Mesenteric fat pad (tissue), 1 donor: ENCODE measurements at regions not wholly inside any gene's neighbourhood (a gene's known extent, or its start where the extent isn't known, plus 50 kb on each side); places are given as distances from the start of the nearest gene placed in this dataset.
"Not testable (repeated sequence)": the region's sequence is repeated elsewhere in the genome, so short reads cannot be mapped to it uniquely, and the experiment has no call there.

Experiments
- DNase-seq: peaks from one replicate; pipeline ENCODE4 v3.0.0-alpha.2; 2020; ENCODE audit warnings: low spot score
- donor health status: DM: yes; HTN: yes; CAD: no.

DNA sequence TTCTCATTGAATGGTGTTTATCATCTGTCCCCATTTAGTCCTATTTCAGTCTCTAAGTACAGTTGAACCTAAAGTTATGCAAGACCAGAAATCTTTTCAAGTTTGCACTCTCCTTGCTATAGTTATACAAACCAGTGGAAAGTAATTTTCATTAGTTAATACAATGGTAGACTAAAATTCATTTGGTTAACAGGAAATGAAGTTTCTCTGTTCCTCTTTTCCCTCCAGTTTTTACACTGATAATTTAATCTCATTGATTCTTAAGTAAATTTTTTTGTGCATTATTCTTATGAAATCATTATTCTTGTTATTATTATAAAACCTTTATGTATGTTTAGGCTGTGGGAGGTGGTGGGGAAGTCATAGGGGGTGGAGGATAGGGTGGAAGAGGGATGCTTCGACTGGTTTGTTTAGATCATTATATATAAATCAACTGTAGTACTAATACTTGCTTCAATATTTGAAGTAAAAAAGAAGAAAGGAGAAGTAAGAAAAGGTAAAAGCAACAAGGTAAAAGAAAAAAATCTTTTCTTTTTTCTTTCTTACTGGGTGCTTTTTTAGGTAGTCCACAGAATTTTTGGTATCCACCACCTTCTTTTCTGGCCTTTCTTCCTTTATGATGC lies 104.1 kb downstream of the GPR85 start:
- no peak for DNase-seq

DNA sequence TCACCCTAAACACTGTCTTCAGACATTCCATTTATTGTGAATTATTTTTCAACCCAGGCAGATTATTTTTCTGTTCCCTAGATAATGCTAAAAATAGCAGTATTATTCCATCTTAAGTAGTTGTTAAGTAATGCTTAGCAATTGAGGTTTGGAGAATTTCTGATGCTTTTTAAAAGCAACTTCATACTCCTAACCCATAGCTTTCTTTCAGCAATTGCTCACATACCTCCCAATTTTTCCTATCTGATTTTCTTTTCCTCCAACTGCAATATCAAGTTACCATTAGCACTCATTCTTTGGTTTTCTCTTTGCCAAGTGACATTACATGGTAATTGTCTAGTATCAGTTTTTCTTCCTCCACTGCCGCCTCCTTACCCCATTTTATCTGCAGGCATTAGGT lies 104.7 kb downstream of the GPR85 start:
- DNase-seq: no peak

DNA sequence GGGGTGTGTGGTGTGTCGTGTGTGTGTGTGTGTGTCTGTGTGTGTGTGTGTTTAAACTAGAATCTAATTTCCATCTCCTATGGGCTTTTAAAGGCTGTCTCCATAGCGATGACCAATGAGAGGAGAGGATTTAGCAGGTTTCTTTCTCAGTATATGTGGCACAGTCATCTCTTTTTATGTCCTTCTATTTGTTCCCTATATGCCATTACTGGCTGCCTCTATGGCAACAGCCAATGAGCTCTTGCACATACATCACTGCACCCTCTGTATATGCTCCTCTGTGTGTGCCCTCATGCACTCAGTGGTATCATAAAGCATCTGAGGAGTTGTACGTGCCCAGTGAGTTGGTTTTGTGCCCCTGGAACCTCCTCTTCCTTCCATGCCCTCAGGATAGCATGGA lies 107.6 kb downstream of the GPR85 start:
- not testable (repeated sequence) for DNase-seq

DNA sequence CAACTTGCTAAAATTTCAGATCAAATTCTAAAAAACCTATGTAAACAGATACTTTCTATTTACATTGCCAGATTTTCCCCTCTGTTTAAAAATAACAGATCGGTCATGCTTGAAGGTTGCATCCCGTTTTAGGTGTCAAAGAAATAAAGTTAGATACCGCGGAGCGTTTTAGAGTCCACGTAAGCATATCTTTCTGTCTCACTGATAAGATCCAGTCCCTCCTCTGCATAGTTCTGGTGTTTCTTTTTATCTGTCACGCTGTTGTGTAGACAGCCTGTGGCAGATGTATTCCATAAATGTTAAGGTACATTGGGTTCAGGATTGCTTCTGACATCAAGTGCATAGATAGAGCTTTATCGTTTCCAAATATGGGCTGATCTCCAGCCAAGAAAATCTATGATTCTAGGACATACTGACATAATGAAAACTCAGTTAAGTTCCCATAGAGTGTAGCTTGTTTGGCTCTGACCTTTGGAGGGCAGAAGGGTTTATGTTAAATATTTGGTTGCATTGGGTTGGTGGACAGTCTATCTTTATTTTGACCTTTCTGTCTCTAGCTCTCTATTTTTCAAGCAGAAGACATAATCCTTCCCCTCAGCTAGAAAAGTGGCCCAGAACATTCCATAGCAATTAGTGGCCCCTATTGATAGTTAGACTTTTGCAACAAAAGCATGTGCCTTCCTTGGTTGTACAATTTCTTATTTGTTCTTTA lies 109.2 kb downstream of the GPR85 start:
- DNase-seq: not testable (repeated sequence)

DNA sequence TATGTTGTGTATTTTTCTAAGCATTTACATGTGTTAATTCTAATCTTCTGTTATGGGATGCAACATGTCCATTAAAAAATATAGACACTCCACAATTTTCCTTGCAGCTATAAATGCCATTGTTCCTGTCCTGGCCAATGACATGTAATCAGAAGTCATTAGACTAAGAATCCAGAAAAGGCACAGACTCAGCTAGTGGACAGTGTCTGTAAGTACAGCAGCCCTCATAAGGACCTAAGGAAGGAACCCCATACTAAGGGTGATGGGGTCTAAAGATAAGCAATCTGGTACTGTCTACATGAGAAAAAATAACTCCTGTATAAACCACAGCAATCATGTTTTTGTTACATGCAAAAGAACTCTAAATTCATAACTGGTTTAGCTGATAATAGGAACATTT lies 115.9 kb downstream of the GPR85 start:
- DNase-seq: no peak

DNA sequence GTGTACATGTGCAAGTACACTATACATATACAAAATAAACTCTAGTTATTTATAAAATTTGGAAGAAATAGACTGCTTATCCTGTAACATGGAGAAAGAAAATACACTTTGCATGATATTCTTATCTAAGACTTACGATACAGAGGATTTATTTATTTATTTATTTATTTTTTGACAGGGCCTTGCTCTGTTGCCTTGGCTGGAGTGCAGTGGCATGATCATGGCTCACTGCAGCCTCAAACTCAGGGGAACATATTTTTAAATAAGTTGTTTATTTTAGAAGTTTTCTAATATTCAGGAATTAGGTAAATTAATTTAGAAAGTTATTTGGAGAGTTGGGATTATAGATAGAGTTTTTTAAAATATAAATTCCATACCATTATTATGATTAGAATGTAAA lies 116.7 kb downstream of the GPR85 start:
- no peak for DNase-seq

DNA sequence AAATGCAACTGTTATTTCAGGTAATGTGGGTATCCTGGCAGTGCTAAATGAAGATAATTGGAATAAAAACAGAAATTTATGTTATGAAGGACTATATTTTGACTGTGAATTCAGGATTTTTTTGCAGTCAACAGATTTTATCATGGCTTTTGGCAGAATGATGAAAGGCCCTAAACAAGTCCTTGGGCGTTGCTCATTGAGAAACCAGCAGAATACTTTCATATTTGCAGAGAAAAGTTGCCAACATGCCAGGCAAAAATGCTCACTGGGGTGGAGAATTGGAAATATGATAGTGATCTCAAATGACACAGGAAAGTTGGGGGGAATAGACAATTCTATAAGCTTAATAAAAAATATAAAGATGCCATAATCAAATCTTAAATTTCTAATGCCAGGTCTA lies 121.1 kb downstream of the GPR85 start:
- no peak for DNase-seq

DNA sequence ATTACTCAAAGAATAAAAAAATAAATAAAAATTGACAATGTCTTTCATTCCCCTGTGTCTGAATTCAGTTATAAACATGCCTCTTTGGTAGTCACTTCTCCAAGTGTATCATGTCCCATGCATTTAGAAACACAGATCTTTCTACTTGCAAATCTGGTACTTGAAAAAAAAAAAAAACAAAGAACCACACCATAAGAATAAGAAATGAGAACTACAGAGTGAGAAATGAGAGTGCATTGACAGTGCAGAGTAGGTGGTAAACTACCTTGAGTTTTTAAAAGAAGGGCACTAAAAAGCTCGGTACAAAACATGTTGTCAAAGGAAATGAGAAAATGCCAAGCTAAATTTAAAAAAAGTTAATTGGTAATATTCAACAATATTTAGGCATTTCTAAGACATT lies 123.0 kb downstream of the GPR85 start:
- no peak for DNase-seq

DNA sequence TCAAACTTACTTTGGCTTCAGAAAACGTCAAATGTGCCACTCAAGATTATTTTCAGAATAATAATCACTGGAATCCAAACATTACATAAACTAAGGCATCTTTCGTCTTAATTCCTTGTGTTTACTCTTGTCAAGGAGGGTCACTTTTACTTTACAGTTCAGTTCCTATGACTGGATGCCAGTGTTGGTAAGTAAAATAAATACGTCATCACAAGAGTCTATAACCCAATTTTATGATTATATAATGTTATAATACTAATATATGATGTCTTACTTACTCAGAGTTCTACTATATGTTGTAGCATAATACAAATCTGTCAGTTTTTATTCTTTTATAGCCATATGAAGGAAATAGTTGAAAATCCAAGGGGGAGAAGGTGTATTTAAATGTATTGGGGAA lies 123.8 kb downstream of the GPR85 start:
- DNase-seq: no peak

DNA sequence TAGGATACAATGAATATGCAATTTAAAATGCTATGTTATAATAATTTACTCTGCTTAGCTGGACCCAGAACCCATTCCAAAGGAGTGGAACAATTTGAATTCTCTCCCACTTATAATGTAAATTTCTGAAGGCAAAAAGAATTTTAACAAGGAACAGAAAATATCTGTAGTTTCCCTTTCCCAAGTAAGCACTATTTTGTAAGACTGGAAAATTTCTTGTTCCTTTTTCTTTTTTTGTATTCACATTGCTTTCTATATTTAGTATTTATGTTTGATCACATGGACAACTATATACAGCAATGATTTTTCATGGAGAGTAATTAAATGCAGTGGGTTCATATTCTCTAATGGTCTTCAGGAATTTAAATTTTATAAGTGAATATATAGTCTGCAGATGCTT lies 127.4 kb downstream of the GPR85 start:
- no peak for DNase-seq

DNA sequence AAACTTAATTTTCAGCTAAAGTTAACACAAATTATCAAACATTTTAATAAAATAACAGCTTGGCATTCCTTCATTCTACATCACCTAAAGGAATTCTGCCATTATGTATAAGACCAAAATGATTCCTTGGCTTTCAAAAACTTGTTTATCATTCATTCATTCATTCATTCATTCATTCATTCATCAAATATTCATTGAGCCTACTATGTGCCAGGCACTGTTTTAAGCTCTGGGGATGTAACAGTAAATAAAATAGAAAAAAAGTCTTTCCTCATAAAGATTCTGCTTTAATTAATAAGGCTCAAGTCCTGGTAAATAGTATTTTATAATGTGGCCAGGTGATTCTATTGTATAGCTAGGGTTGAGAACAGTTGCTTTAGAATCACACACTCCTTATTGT lies 127.9 kb downstream of the GPR85 start:
- no peak for DNase-seq

DNA sequence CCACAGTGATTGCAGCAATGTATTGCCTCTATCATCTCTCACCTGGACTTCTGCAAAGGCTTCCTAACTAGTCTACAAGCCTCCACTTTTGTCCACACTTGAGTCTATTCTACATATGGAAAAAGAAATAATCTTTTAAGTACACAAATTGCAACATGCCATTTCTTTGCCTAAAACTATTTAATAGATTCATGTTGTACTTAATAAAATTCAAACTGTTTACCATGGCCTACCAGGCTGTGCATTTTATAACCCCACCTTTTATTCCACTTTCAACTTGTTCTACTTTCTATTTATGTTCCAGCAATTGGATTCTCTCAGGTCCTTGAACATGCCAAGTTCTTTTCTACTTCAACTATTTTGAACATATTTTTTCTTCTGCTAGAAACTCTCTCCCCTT lies 128.7 kb downstream of the GPR85 start:
- no peak for DNase-seq

DNA sequence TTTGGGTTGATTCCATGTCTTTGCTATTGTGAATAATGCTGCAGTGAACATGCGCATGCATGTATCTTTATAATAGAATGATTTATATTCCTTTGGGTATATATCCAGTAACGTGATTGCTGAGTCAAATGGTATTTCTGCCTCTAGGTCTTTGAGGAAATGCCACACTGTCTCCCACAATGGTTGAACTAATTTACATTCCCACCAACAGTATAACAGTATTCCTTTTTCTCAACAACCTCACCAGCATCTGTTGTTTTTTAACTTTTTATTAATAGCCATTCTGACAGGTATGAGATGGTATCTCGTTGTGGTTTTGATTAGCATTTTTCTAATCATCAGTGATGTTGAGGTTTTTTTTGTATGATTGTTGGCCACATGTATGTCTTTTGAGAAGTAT lies 133.6 kb downstream of the GPR85 start:
- DNase-seq: not testable (repeated sequence)

DNA sequence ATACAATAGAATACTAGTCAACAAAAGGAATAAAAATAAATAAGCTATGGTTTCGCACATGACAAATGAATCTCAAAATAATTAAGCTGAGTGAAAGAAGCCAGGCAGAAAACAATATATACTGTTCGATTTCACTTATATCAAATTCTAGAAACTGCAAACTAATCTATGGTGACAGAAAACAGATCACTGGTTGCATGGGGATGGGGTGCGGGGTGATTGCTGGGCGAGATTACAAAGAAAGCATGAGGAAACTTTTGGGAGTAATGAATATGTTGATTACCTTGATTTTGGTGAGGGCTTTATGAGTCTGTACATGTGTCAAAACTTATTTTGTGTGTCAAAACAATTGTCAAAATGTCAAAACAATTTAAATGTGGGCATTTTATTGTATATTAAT lies 135.6 kb downstream of the GPR85 start:
- DNase-seq: no peak

DNA sequence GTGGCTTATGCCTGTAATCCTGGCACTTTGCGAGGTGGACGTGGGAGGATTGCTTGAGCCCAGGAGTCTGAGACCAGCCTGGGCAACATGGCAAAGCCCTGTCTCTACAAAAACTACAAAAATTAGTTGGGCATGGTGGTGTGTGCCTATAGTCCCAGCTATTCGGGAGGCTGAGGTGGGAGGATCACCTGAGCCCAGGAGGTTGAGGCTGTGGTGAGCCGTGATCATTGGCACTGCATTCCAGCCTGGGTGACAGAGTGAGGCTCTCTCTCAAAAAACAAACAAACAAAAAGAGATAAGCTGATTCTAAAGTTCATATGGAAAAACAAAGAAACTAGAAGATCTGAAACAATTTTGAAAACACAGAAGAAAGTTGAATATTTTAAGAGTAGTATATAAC lies 136.9 kb downstream of the GPR85 start:
- not testable (repeated sequence) for DNase-seq

DNA sequence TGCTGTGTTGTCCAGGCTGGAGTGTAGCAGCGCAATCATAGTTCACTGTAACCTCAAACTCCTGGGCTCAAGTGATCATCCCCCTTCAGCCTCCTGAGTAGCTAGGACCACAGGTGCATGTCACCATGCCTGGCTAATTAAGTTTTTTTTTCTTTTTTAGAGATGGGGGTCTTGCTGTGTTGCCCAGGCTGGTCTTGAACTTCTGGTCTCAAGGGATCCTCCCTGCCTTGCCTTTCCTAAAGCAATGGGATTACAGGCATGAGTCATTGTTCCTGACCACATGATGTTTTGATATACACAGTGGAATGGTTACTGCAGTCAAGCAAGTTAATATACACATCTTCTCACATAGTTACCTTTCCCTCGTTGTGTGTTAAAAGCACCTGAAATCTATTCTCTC lies 140.3 kb downstream of the GPR85 start:
- no peak for DNase-seq

DNA sequence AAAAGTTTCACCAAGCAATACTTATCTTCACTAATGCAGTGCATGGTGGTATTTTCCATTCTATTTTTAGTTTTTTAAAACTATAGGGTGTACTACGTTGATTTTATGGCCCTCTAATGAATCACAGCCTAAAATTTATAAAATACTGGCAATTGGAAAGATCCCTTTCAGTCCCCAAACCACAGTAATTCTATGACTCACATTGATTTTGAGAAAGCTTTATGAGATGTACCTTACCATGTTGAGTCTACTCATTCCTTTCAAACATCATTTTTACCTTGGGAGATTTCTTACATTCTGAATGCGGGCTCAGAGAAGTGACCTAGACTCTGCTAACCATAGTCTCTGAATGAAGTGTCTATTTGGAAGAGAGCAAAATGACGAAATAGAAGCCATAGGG lies 141.6 kb downstream of the GPR85 start:
- DNase-seq: no peak

DNA sequence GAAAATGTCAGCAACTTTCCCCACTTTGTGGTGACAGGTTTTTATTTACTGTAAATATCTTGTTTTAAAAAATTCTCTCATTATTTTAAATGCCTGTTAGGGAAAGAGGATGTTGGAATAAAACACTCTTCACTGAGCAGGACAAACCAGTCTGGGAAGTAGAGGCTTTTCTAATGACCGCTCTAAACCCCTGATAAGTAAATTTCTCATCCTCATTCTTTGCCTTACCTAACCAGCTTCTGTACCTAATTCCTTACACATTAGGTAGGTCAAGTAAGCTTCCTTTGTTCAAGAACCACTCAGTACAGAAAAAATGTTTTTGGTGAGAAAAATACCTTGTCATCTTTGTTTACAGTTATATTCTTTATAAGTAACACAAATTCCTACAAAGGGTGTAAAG lies 143.6 kb downstream of the GPR85 start:
- DNase-seq: no peak

DNA sequence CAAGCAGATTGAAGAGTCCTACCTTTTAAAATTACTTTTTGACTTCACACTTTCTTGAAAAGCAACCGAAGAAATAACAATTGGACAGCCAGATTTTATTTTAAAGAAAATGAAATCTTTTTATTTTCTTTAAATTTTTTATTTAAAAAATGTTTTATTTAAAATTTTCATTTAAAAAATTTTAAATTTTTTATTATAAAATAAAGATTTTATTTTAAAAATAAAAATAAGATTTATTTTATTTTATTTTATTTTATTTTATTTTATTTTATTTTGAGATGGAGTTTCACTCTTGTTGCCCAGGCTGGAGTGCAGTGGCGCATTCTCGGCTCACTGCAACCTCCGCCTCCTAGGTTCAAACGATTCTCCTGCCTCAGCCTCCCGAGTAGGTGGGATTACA lies 144.5 kb downstream of the GPR85 start:
- not testable (repeated sequence) for DNase-seq

DNA sequence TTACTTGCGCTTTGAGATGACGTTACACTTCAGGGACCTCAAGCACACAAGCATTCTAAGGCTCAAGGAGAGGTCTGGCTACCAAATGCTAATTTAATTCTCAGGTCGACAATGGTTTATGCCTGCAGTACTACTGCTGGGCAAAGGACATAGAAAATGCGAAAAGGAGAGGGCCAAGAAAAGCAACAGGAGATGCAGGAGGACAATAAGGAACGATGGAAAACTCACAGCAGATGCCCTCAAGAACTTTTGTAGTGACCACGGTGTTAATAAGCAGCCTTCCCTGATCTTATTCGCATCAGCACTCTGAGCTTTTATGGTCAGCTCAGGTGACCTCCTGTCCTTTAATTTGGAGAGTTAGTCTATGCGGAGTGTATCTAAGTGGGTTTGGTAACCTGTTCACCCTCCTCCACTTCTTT lies 146.3 kb downstream of the GPR85 start:
- DNase-seq: no peak

DNA sequence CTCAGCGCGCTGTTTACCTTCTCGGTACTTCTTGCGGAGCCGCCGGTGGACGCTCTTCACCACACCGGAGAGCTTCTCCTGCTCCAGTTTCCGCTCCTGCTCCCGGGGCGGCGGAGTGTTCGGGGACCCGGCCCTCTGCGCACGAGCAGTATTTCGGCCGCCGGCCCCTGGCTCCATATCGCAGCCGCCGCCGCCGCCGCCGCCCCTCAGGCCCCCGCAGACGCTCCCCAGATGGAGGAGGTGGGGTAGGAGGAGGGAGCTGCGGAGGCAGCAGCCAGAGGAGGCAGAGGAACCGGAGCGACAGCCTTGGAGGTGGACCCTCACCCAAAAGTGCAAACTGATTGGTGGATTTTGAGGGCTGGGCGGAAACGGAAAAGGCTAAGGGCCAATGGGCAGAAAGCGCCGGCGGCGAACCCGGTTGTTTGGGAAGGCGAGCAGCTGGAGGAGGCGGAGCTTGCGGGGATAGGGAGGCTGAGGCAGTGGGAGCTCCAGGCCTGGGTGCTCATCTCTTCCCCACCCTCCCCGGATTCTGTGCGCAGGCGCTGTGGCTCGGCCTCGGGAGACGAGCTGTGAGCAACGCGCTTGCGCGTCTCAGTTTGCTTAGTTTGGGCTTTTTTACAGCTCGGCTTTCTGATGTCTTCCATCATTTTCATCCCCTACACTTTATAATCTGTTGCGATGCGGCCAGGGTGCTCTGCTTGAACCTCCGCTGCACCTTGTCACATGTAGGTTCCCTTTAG lies 146.9 kb downstream of the GPR85 start:
- peak; percentile 99 for DNase-seq

DNA sequence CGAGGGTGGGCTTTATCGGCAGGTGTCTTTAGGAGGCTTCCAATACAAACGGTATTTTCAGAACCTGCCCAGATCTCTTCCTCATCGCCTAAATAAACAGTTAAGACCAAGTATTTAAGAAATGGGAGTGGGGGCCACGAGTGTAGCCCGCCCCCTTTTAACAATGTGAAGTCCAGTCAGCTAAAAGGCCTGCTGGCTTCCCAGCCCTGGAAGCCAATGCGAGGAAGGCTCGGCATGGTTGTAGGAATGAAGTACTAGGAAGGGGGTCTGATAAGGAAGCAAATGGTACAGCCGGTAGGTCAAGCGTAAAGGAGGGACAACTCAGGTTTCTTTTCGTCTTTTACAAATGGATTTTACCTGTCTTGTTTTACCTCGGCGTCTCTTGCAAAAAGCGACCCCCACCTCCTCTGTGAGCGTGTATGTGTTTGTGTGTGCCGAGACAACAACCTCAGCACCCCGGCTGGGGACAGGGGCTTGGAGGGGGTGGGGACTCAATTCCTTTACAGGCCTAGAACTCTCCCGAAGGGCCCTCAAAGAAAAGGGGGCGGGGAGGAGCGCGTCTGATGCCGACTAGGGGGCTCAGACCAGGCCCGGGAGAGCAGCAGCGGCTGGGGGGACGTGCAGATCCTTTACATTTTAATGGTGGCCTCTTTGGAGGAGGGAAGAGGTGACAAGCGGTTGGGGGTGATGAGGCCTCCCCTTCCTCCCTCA lies 147.6 kb downstream of the GPR85 start:
- peak; percentile 59 for DNase-seq
